SJSA1 (cell line): ENCODE measurements at regions not wholly inside any gene's neighbourhood (a gene's known extent, or its start where the extent isn't known, plus 50 kb on each side); places are given as distances from the start of the nearest gene placed in this dataset.

Experiments used
- DNase-seq, 2 experiments: peaks; one replicate each; pipeline ENCODE4 v3.0.0-alpha.2; 2015 to 2020; ENCODE audit warnings: low spot score in 2 of 2, low read depth in 1 of 2
- H3K27ac ChIP-seq: fragments of 250-450 bp; sonication (Bioruptor Pico); 2 replicates; pipeline ENCODE4 v1.5.1; 2020; ENCODE audit warnings: mild to moderate bottlenecking, moderate library complexity
- H3K27me3 ChIP-seq: fragments of 250-450 bp; sonication (Bioruptor Pico); replicated peaks from 2 replicates; pipeline ENCODE4 v1.5.1; 2020; ENCODE audit warnings: mild to moderate bottlenecking, moderate library complexity
- H3K36me3 ChIP-seq: fragments of 250-450 bp; sonication (Bioruptor Pico); 2 replicates; pipeline ENCODE4 v1.5.1; 2020; ENCODE audit warnings: mild to moderate bottlenecking
- H3K4me1 ChIP-seq: fragments of 250-450 bp; sonication (Bioruptor Pico); replicated peaks from 2 replicates; pipeline ENCODE4 v1.6.1; 2021; ENCODE audit warnings: mild to moderate bottlenecking
- H3K4me3 ChIP-seq: fragments of 250-450 bp; sonication (Bioruptor Pico); 2 replicates; pipeline ENCODE4 v1.5.1; 2020; ENCODE audit warnings: mild to moderate bottlenecking
- H3K9me3 ChIP-seq: fragments of 250-450 bp; sonication (Bioruptor Pico); replicated peaks from 2 replicates; pipeline ENCODE4 v1.5.1; 2020; ENCODE audit warnings: mild to moderate bottlenecking

- no peaks in the 10 kb centered on the region for H3K4me1 ChIP-seq
- 0 out of 2 replicates have a peak, but pooled peaks cover 6% of the 10 kb centered on the region for H3K9me3 ChIP-seq
- H3K36me3 ChIP-seq: no peaks in the 10 kb centered on the region
- H3K4me3 ChIP-seq: no peak overlapping the region
- no peak overlapping the region for H3K27ac ChIP-seq
- DNase-seq: no peak
- peaks cover 66% of the 10 kb centered on the region for H3K27me3 ChIP-seq
Observed at GRCh38 chr13:109547942-109548341, 238.4 kb downstream of the IRS2 start.

GRCh38 chr13:109545931-109546330 lies 240.5 kb downstream of the IRS2 start:
- Histone ChIP-seq H3K27me3 (peaks cover 74% of the 10 kb centered on the region), H3K27ac (no peak overlapping the region), H3K4me1 (no peaks in the 10 kb centered on the region), H3K9me3 (0 out of 2 replicates have a peak, but pooled peaks cover 6% of the 10 kb centered on the region), H3K4me3 (no peak overlapping the region), H3K36me3 (no peaks in the 10 kb centered on the region)
- DNase-seq: no peak

GRCh38 chr13:109541081-109541480 lies 245.3 kb downstream of the IRS2 start:
- Histone ChIP-seq H3K27ac (no peak overlapping the region), H3K4me3 (no peak overlapping the region), H3K27me3 (peaks cover 84% of the 10 kb centered on the region), H3K36me3 (no peaks in the 10 kb centered on the region), H3K4me1 (no peaks in the 10 kb centered on the region), H3K9me3 (0 out of 2 replicates have a peak, but pooled peaks cover 3% of the 10 kb centered on the region)
- DNase-seq: peak in 1 of 2 experiments; percentile 54

- Histone ChIP-seq H3K4me1 (no peaks in the 10 kb centered on the region), H3K9me3 (peaks cover 3% of the 10 kb centered on the region; the same call in 1 of the 2 replicates), H3K27me3 (peaks cover 77% of the 10 kb centered on the region), H3K4me3 (no peak overlapping the region), H3K27ac (no peak overlapping the region), H3K36me3 (no peaks in the 10 kb centered on the region)
- peak in 1 of 2 experiments; percentile 64 for DNase-seq
Observed at GRCh38 chr13:109537584-109537983, 248.8 kb downstream of the IRS2 start.

- Histone ChIP-seq H3K4me3 (no peak overlapping the region), H3K27ac (no peak overlapping the region), H3K27me3 (peaks cover 50% of the 10 kb centered on the region), H3K9me3 (peaks cover 3% of the 10 kb centered on the region; the same call in 1 of the 2 replicates), H3K4me1 (no peaks in the 10 kb centered on the region), H3K36me3 (no peaks in the 10 kb centered on the region)
- peak in 1 of 2 experiments; percentile 63 for DNase-seq
Observed at GRCh38 chr13:109533350-109533749, 253.0 kb downstream of the IRS2 start.

- DNase-seq: peak in 1 of 2 experiments; percentile 56
- H3K9me3 ChIP-seq: peaks cover 10% of the 10 kb centered on the region
- H3K4me1 ChIP-seq: no peaks in the 10 kb centered on the region
- peaks cover 65% of the 10 kb centered on the region for H3K27me3 ChIP-seq
- no peak overlapping the region for H3K4me3 ChIP-seq
- H3K27ac ChIP-seq: no peak overlapping the region
- no peaks in the 10 kb centered on the region for H3K36me3 ChIP-seq
Observed at GRCh38 chr13:109529964-109530363, 256.4 kb downstream of the IRS2 start.

- H3K27me3 ChIP-seq: peaks cover 46% of the 10 kb centered on the region
- H3K36me3 ChIP-seq: no peaks in the 10 kb centered on the region
- H3K27ac ChIP-seq: no peak overlapping the region
- peak in 1 of 2 experiments; percentile 62 for DNase-seq
- H3K4me3 ChIP-seq: no peak overlapping the region
- peaks cover 4% of the 10 kb centered on the region; the same call in 1 of the 2 replicates for H3K9me3 ChIP-seq
- no peaks in the 10 kb centered on the region for H3K4me1 ChIP-seq
Observed at GRCh38 chr13:109521719-109522118, 264.7 kb downstream of the IRS2 start.

GRCh38 chr13:109517517-109517916 lies 268.9 kb downstream of the IRS2 start:
- Histone ChIP-seq H3K27ac (no peak overlapping the region), H3K9me3 (no peaks in the 10 kb centered on the region), H3K4me3 (no peak overlapping the region), H3K36me3 (no peaks in the 10 kb centered on the region), H3K4me1 (no peaks in the 10 kb centered on the region), H3K27me3 (peaks cover 11% of the 10 kb centered on the region)
- DNase-seq: no peak

- DNase-seq: no peak
- Histone ChIP-seq H3K4me3 (no peak overlapping the region), H3K36me3 (no peaks in the 10 kb centered on the region), H3K4me1 (no peaks in the 10 kb centered on the region), H3K27ac (no peak overlapping the region), H3K27me3 (peaks cover 14% of the 10 kb centered on the region), H3K9me3 (no peaks in the 10 kb centered on the region)
Observed at GRCh38 chr13:109516186-109516585, 270.2 kb downstream of the IRS2 start.

GRCh38 chr13:109510013-109510412 lies 276.4 kb downstream of the IRS2 start:
- Histone ChIP-seq H3K36me3 (no peaks in the 10 kb centered on the region), H3K4me3 (no peak overlapping the region), H3K9me3 (0 out of 2 replicates have a peak, but pooled peaks cover 6% of the 10 kb centered on the region), H3K27me3 (peaks cover 28% of the 10 kb centered on the region), H3K4me1 (no peaks in the 10 kb centered on the region), H3K27ac (no peak overlapping the region)
- peak in 1 of 2 experiments; percentile 47 for DNase-seq

GRCh38 chr13:109509154-109509900 lies 277.1 kb downstream of the IRS2 start:
- H3K36me3 ChIP-seq: no peaks in the 10 kb centered on the region
- no peaks in the 10 kb centered on the region for H3K4me1 ChIP-seq
- H3K27me3 ChIP-seq: peaks cover 28% of the 10 kb centered on the region
- no peak overlapping the region for H3K27ac ChIP-seq
- 0 out of 2 replicates have a peak, but pooled peaks cover 6% of the 10 kb centered on the region for H3K9me3 ChIP-seq
- DNase-seq: peak in 1 of 2 experiments; percentile 45
- no peak overlapping the region for H3K4me3 ChIP-seq

- Histone ChIP-seq H3K27me3 (0 out of 2 replicates have a peak, but pooled peaks cover 3% of the 10 kb centered on the region), H3K9me3 (no peaks in the 10 kb centered on the region; the same call in 1 of the 2 replicates), H3K36me3 (no peaks in the 10 kb centered on the region), H3K4me3 (no peak overlapping the region), H3K27ac (no peak overlapping the region), H3K4me1 (peaks cover 12% of the 10 kb centered on the region)
- DNase-seq: peak; percentile 60 to 74
Observed at GRCh38 chr13:109500146-109500773, 286.1 kb downstream of the IRS2 start.

- H3K4me3 ChIP-seq: no peak overlapping the region
- peaks cover 3% of the 10 kb centered on the region; the same call in 1 of the 2 replicates for H3K27me3 ChIP-seq
- H3K36me3 ChIP-seq: no peaks in the 10 kb centered on the region
- no peak overlapping the region for H3K27ac ChIP-seq
- peaks cover 21% of the 10 kb centered on the region for H3K4me1 ChIP-seq
- H3K9me3 ChIP-seq: no peaks in the 10 kb centered on the region
- peak in 1 of 2 experiments; percentile 61 for DNase-seq
Observed at GRCh38 chr13:109497917-109498316, 288.5 kb downstream of the IRS2 start.

- peak in 1 of 2 experiments; percentile 65 for DNase-seq
- Histone ChIP-seq H3K4me3 (no peak overlapping the region), H3K27ac (no peak overlapping the region), H3K36me3 (no peaks in the 10 kb centered on the region), H3K9me3 (no peaks in the 10 kb centered on the region), H3K4me1 (peaks cover 21% of the 10 kb centered on the region), H3K27me3 (peaks cover 3% of the 10 kb centered on the region; the same call in 1 of the 2 replicates)
Observed at GRCh38 chr13:109496216-109496615, 290.2 kb downstream of the IRS2 start.
